ENCODE measurements at regions not wholly inside any gene's neighbourhood (a gene's known extent, or its start where the extent isn't known, plus 50 kb on each side); places are given as distances from the start of the nearest gene placed in this dataset.

DNA sequence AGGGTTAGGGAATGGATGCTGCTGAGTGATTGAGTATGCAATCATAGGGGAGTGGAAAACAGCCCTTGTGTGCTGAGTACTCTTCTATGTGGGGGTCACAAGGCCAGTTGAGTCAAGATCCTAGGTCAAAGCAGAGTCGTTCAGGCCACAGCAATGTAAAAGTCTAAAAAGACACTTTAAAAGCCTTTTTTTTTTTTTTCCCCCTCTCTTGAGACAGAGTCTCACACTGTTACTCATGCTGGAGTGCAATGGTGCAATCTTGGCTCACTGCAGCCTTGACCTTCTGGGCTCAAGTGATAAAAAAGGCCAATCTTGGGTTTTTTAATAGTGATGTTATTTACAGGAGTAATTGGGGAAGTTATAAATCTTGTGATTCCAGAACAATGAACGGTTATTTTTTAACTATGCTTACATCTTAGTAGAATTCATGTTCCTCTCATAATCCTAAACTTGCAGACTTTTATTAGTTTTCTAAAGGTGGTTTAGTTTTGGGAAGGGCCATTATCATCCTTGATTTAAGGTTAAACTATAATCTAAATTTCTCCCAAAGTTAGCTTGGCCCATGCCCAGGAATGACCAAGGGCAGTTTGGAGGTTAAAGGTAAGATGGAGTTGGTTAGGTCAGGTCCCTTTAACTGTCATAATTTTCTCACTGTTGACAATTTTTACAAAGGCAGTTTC lies 82.2 kb upstream of the BMP2K start (continued):
- TF ChIP-seq, protein P1, sequence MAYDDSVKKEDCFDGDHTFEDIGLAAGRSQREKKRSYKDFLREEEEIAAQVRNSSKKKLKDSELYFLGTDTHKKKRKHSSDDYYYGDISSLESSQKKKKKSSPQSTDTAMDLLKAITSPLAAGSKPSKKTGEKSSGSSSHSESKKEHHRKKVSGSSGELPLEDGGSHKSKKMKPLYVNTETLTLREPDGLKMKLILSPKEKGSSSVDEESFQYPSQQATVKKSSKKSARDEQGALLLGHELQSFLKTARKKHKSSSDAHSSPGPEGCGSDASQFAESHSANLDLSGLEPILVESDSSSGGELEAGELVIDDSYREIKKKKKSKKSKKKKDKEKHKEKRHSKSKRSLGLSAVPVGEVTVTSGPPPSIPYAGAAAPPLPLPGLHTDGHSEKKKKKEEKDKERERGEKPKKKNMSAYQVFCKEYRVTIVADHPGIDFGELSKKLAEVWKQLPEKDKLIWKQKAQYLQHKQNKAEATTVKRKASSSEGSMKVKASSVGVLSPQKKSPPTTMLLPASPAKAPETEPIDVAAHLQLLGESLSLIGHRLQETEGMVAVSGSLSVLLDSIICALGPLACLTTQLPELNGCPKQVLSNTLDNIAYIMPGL (CRISPR knock-in tag; IDR thresholded peaks at IDR 0.05): no peak
- TF ChIP-seq, protein P2, sequence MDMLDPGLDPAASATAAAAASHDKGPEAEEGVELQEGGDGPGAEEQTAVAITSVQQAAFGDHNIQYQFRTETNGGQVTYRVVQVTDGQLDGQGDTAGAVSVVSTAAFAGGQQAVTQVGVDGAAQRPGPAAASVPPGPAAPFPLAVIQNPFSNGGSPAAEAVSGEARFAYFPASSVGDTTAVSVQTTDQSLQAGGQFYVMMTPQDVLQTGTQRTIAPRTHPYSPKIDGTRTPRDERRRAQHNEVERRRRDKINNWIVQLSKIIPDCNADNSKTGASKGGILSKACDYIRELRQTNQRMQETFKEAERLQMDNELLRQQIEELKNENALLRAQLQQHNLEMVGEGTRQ (CRISPR knock-in tag; IDR thresholded peaks at IDR 0.05): no peak
- TF ChIP-seq FOXK1 (CRISPR knock-in tag; IDR thresholded peaks at IDR 0.05): no peak
- TF ChIP-seq TCF7 (CRISPR knock-in tag; IDR thresholded peaks at IDR 0.05; ENCODE audit: low read depth): no peak

DNA sequence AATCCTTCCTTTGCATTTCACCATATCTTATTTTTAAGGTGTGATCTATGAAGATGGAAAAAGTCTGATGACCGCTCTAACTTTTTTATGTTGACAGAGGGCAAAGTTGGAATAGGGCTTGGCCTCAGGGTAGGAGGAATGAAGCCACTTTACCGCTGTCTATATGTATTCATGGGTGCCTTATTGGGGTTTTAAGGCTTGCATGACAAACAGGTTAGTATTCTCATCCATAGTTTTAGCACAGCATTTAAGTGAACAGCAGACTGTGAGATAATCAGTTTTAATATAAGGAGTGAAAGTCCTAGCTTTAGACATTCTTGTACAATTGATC lies 81.7 kb upstream of the BMP2K start:
- ATAC-seq: no peak
- TF ChIP-seq PRRX2 (CRISPR knock-in tag; IDR thresholded peaks at IDR 0.05) (no peak), ZNF232 (CRISPR knock-in tag; IDR thresholded peaks at IDR 0.05) (no peak), ZNF671 (CRISPR knock-in tag; IDR thresholded peaks at IDR 0.05) (no peak), ZNF138 (CRISPR knock-in tag; conservative IDR thresholded peaks at IDR 0.05) (no peak), ZNF423 (CRISPR knock-in tag; IDR thresholded peaks at IDR 0.05) (no peak)
- TF ChIP-seq, protein P2 (CRISPR knock-in tag; IDR thresholded peaks at IDR 0.05): no peak
- TF ChIP-seq, protein P3, sequence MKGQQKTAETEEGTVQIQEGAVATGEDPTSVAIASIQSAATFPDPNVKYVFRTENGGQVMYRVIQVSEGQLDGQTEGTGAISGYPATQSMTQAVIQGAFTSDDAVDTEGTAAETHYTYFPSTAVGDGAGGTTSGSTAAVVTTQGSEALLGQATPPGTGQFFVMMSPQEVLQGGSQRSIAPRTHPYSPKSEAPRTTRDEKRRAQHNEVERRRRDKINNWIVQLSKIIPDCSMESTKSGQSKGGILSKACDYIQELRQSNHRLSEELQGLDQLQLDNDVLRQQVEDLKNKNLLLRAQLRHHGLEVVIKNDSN (CRISPR knock-in tag; IDR thresholded peaks at IDR 0.05): no peak
- TF ChIP-seq, protein P4, sequence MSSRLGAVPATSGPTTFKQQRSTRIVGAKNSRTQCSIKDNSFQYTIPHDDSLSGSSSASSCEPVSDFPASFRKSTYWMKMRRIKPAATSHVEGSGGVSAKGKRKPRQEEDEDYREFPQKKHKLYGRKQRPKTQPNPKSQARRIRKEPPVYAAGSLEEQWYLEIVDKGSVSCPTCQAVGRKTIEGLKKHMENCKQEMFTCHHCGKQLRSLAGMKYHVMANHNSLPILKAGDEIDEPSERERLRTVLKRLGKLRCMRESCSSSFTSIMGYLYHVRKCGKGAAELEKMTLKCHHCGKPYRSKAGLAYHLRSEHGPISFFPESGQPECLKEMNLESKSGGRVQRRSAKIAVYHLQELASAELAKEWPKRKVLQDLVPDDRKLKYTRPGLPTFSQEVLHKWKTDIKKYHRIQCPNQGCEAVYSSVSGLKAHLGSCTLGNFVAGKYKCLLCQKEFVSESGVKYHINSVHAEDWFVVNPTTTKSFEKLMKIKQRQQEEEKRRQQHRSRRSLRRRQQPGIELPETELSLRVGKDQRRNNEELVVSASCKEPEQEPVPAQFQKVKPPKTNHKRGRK (CRISPR knock-in tag; IDR thresholded peaks at IDR 0.05; ENCODE audit: borderline replicate concordance): no peak
- H3K27me3 Mint-ChIP-seq (ENCODE audit: low read depth): no peaks in the 10 kb centered on the region
- ChIA-PET POLR2A (no interaction called here), CTCF (no interaction called here)
- H3K9me3 Mint-ChIP-seq: no peaks in the 10 kb centered on the region
- H3K27ac Mint-ChIP-seq: no peak overlapping the region
- no peak for DNase-seq (ENCODE audit: low spot score)
- H3K4me3 Mint-ChIP-seq: no peak overlapping the region
- no peaks in the 10 kb centered on the region for H3K4me1 Mint-ChIP-seq
- no peaks in the 10 kb centered on the region for H3K36me3 Mint-ChIP-seq

DNA sequence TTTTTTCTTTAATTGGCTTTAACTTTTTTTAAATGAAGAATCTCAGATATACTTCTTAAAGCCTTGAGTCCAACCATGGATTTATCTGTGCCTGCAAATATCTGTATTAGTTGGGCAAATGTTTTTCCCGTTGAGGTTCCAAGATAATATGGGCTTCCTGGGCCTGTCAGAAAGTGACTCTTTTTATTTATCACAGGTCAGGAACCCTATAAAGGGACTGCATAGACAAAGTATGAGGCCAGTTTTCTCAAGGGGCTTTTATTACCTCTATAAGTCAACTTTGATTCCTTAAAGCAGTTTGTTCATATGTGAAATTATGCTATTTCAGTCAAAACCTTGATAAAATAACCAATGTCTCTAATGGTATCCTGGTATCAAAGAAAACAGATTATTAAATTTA lies 80.2 kb upstream of the BMP2K start:
- no peak for DNase-seq (ENCODE audit: low spot score)
- Mint-ChIP-seq H3K4me1 (no peaks in the 10 kb centered on the region), H3K27me3 (ENCODE audit: low read depth) (no peaks in the 10 kb centered on the region), H3K4me3 (no peak overlapping the region), H3K9me3 (no peaks in the 10 kb centered on the region), H3K36me3 (no peaks in the 10 kb centered on the region), H3K27ac (no peak overlapping the region)
- ChIA-PET POLR2A (no interaction called here), CTCF (no interaction called here)
- no peak for ATAC-seq
- no peak for TF ChIP-seq ZNF219 (CRISPR knock-in tag; IDR thresholded peaks at IDR 0.05; ENCODE audit: borderline replicate concordance)
- TF ChIP-seq, protein P5, sequence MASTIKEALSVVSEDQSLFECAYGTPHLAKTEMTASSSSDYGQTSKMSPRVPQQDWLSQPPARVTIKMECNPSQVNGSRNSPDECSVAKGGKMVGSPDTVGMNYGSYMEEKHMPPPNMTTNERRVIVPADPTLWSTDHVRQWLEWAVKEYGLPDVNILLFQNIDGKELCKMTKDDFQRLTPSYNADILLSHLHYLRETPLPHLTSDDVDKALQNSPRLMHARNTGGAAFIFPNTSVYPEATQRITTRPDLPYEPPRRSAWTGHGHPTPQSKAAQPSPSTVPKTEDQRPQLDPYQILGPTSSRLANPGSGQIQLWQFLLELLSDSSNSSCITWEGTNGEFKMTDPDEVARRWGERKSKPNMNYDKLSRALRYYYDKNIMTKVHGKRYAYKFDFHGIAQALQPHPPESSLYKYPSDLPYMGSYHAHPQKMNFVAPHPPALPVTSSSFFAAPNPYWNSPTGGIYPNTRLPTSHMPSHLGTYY (CRISPR knock-in tag; IDR thresholded peaks at IDR 0.05): no peak
- TF ChIP-seq, protein P6, sequence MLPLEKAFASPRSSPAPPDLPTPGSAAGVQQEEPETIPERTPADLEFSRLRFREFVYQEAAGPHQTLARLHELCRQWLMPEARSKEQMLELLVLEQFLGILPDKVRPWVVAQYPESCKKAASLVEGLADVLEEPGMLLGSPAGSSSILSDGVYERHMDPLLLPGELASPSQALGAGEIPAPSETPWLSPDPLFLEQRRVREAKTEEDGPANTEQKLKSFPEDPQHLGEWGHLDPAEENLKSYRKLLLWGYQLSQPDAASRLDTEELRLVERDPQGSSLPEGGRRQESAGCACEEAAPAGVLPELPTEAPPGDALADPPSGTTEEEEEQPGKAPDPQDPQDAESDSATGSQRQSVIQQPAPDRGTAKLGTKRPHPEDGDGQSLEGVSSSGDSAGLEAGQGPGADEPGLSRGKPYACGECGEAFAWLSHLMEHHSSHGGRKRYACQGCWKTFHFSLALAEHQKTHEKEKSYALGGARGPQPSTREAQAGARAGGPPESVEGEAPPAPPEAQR (CRISPR knock-in tag; IDR thresholded peaks at IDR 0.05): no peak
- TF ChIP-seq ZNF121 (CRISPR knock-in tag; IDR thresholded peaks at IDR 0.05): no peak
- TF ChIP-seq, protein P7, sequence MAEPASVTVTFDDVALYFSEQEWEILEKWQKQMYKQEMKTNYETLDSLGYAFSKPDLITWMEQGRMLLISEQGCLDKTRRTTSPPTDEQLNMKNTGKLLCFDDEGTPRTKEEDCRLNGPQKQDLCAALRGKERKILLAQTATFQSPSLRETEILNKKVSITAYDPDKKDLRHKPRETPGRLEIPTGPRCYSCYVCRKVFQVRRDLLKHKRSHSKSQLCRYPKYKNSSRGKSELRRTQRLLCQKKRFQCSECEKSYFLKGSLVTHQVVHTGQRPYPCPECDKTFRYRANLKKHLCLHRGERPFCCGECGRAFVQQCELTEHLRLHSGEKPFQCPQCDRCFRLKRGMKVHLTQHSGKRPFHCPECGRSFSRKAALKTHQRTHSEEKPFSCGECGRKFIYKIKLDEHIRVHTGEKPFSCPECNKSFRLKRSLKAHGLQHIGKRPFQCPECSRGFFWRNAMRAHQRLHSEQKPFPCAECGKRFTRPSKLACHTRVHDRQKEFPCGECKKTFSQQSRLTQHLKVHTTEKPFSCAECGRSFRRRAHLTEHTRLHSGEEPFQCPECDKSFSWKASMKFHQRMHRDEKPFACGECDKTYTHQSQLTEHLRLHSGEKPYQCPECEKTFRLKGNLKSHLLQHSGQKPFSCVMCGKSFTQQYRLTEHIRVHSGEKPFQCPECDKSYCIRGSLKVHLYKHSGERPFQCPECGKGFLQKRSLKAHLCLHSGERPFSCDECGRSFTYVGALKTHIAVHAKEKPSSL (CRISPR knock-in tag; conservative IDR thresholded peaks at IDR 0.05): no peak
- no peak for TF ChIP-seq GRHL2 (CRISPR knock-in tag; IDR thresholded peaks at IDR 0.05; ENCODE audit: insufficient replicate concordance, severe bottlenecking)
- no peak for TF ChIP-seq NR2C2 (CRISPR knock-in tag; IDR thresholded peaks at IDR 0.05)
- TF ChIP-seq, protein P1 (CRISPR knock-in tag; IDR thresholded peaks at IDR 0.05): no peak

All from WTC11 (cell line).